ENCODE measurements at regions not wholly inside any gene's neighbourhood (a gene's known extent, or its start where the extent isn't known, plus 50 kb on each side); places are given as distances from the start of the nearest gene placed in this dataset.

GRCh38 chr18:4831791-4832375, 365.2 kb downstream of the AKAIN1 start:
- no peak for TF ChIP-seq MYC (IDR thresholded peaks at IDR 0.05; ENCODE audit: borderline replicate concordance, low read length)
- no peak for TF ChIP-seq POLR2A (IDR thresholded peaks at IDR 0.05; ENCODE audit: low read length)
- TF ChIP-seq EP300 (IDR thresholded peaks at IDR 0.05), result no peak
- TF ChIP-seq ESRRA (IDR thresholded peaks at IDR 0.05; ENCODE audit: borderline replicate concordance, low read length), result no peak
- TF ChIP-seq CTCF (IDR thresholded peaks at IDR 0.05), result no peak

Data from A549 (cell line).